ENCODE measurements at regions not wholly inside any gene's neighbourhood (a gene's known extent, or its start where the extent isn't known, plus 50 kb on each side); places are given as distances from the start of the nearest gene placed in this dataset.

GRCh38 chr18:47311585-47311984 lies 60.1 kb upstream of the SKOR2 start:
- TF ChIP-seq CTCF (IDR thresholded peaks at IDR 0.05; ENCODE audit: low read depth, low read length) = no peak
- no peak for TF ChIP-seq POLR2A (IDR thresholded peaks at IDR 0.05; ENCODE audit: extremely low read depth, insufficient read length)
